CD4-positive, alpha-beta T cell (primary cell): ENCODE measurements at regions not wholly inside any gene's neighbourhood (a gene's known extent, or its start where the extent isn't known, plus 50 kb on each side); places are given as distances from the start of the nearest gene placed in this dataset.

ENCODE experiments used
- ATAC-seq: fragments of 200-7000 bp; cut with Tn5 transposase; one replicate; pipeline ENCODE4 v1.10.0; 2022; ENCODE audit warnings: mild to moderate bottlenecking; ENCODE audit not compliant: poor library complexity
- CTCF ChIA-PET: fragments of 350-600 bp; sonication (Branson Sonifier 250); formaldehyde crosslinking; loops from one replicate; lab custom pipeline; 2021; ENCODE audit warnings: antibody characterized with exemption, inconsistent platforms; lab: Charles Lee
- POLR2A ChIA-PET: fragments of 350-600 bp; sonication (Branson Sonifier 250); formaldehyde crosslinking; loops from one replicate; lab custom pipeline; 2021; ENCODE audit warnings: antibody characterized with exemption, inconsistent platforms; lab: Charles Lee
- DNase-seq, 14 experiments: peaks; one replicate each; pipeline ENCODE4 v3.0.0-alpha.2; 2013 to 2020; ENCODE audit warnings: mixed read lengths in 2 of 14
- H3K27ac ChIP-seq, 2 donors: one replicate each; pipeline versions ENCODE4 v1.5.1 to v1.7.0; 2013; ENCODE audit warnings: low read length in 2 of 2, low read depth in 1 of 2, mild to moderate bottlenecking in 1 of 2
- H3K27me3 ChIP-seq, 2 experiments: 1 replicate in 1 of 2; 2 replicates in 1 of 2; pipeline versions ENCODE4 v1.6.1 to v1.7.0; 2013; ENCODE audit warnings: low read length in 2 of 2, control low read depth in 1 of 2, mild to moderate bottlenecking in 1 of 2, moderate library complexity in 1 of 2; ENCODE audit not compliant: insufficient read depth in 2 of 2, control insufficient read depth in 1 of 2
- H3K36me3 ChIP-seq: one replicate; pipeline ENCODE4 v1.6.1; 2013; ENCODE audit warnings: low read length, control low read depth; ENCODE audit not compliant: insufficient read depth
- H3K4me1 ChIP-seq: one replicate; pipeline ENCODE4 v1.6.1; 2013; ENCODE audit warnings: low read length, control low read depth; ENCODE audit not compliant: insufficient read depth
- H3K4me3 ChIP-seq: one replicate; pipeline ENCODE4 v1.5.1; 2013; ENCODE audit warnings: mild to moderate bottlenecking, low read length, moderate library complexity
- H3K9me3 ChIP-seq, 2 experiments: 1 replicate in 1 of 2; 2 replicates in 1 of 2; pipeline versions ENCODE4 v1.6.1 to v1.7.0; 2013; ENCODE audit warnings: low read length in 2 of 2, mild to moderate bottlenecking in 2 of 2, control low read depth in 1 of 2, moderate library complexity in 1 of 2; ENCODE audit not compliant: control insufficient read depth in 1 of 2, insufficient read depth in 1 of 2
- H3K27ac Mint-ChIP-seq: one replicate; pipeline ENCODE4 v1.8.0; 2020; ENCODE audit warnings: mixed read lengths
- H3K27me3 Mint-ChIP-seq: one replicate; pipeline ENCODE4 v1.8.0; 2021; ENCODE audit warnings: mixed read lengths
- H3K36me3 Mint-ChIP-seq: one replicate; pipeline ENCODE4 v1.8.0; 2021; ENCODE audit warnings: low read depth, mixed read lengths
- H3K4me1 Mint-ChIP-seq: one replicate; pipeline ENCODE4 v1.8.0; 2021; ENCODE audit warnings: low read depth, mixed read lengths
- H3K4me3 Mint-ChIP-seq: one replicate; pipeline ENCODE4 v1.8.0; 2020; ENCODE audit warnings: mild to moderate bottlenecking, mixed read lengths
- H3K9me3 Mint-ChIP-seq: one replicate; pipeline ENCODE4 v1.8.0; 2020; ENCODE audit warnings: mixed read lengths
- CTCF ChIP-seq: fragments of 200-600 bp; IDR thresholded peaks from one replicate; pipeline ENCODE4 v1.8.0; 2022; ENCODE audit warnings: antibody characterized with exemption, mild to moderate bottlenecking
- intact Hi-C, 2 experiments: fragments of 100-400 bp; cut with DNase I in 1 of 2; cut with micrococcal nuclease in 1 of 2; formaldehyde crosslinking; loops; one replicate each; pipeline versions ENCODE4 v1.15.1 to v1.9.0; 2023 to 2025; cut with DNase I, micrococcal nuclease

- no peaks in the 10 kb centered on the region for H3K4me1 ChIP-seq
- H3K27ac Mint-ChIP-seq: no peak overlapping the region
- peaks cover 0 to 17% of the 10 kb centered on the region in 2 experiments for H3K9me3 ChIP-seq
- H3K36me3 Mint-ChIP-seq: no peaks in the 10 kb centered on the region
- no peak overlapping the region for H3K27ac ChIP-seq
- intact Hi-C loops: no loop called here
- no peak overlapping the region for H3K4me3 ChIP-seq
- H3K27me3 Mint-ChIP-seq: no peaks in the 10 kb centered on the region
- CTCF ChIA-PET: no interaction called here
- DNase-seq: no peak
- POLR2A ChIA-PET: no interaction called here
- TF ChIP-seq CTCF: no peak
- H3K9me3 Mint-ChIP-seq: peaks cover 5% of the 10 kb centered on the region
- H3K4me1 Mint-ChIP-seq: no peaks in the 10 kb centered on the region
- no peak overlapping the region for H3K4me3 Mint-ChIP-seq
- no peaks in the 10 kb centered on the region for H3K27me3 ChIP-seq
- no peaks in the 10 kb centered on the region for H3K36me3 ChIP-seq
- no peak for ATAC-seq
These were observed 839.4 kb upstream of the VRK2 start for GRCh38 chr2:57207191-57207590.

GRCh38 chr2:57209799-57210198 lies 836.8 kb upstream of the VRK2 start:
- CTCF ChIA-PET: no interaction called here
- Histone ChIP-seq H3K9me3 (peaks cover 0 to 4% of the 10 kb centered on the region in 2 experiments), H3K4me1 (no peaks in the 10 kb centered on the region), H3K4me3 (no peak overlapping the region), H3K36me3 (no peaks in the 10 kb centered on the region), H3K27ac (no peak overlapping the region), H3K27me3 (no peaks in the 10 kb centered on the region)
- no peak for TF ChIP-seq CTCF
- POLR2A ChIA-PET: no interaction called here
- no peak for DNase-seq
- Mint-ChIP-seq H3K4me1 (no peaks in the 10 kb centered on the region), H3K27me3 (no peaks in the 10 kb centered on the region), H3K27ac (no peak overlapping the region), H3K9me3 (peaks cover 17% of the 10 kb centered on the region), H3K4me3 (no peak overlapping the region), H3K36me3 (no peaks in the 10 kb centered on the region)
- intact Hi-C loops: no loop called here
- no peak for ATAC-seq

GRCh38 chr2:57210855-57211254 lies 835.8 kb upstream of the VRK2 start:
- Mint-ChIP-seq H3K9me3 (peaks cover 17% of the 10 kb centered on the region), H3K27ac (no peak overlapping the region), H3K4me3 (no peak overlapping the region), H3K36me3 (no peaks in the 10 kb centered on the region), H3K27me3 (no peaks in the 10 kb centered on the region), H3K4me1 (no peaks in the 10 kb centered on the region)
- no peak for ATAC-seq
- DNase-seq: no peak
- POLR2A ChIA-PET: no interaction called here
- CTCF ChIA-PET: no interaction called here
- Histone ChIP-seq H3K9me3 (peaks cover 0 to 4% of the 10 kb centered on the region in 2 experiments), H3K4me3 (no peak overlapping the region), H3K27ac (no peak overlapping the region), H3K36me3 (no peaks in the 10 kb centered on the region), H3K4me1 (no peaks in the 10 kb centered on the region), H3K27me3 (no peaks in the 10 kb centered on the region)
- no peak for TF ChIP-seq CTCF
- intact Hi-C loops: no loop called here
